NCI-H1417 treated with DMSO at 0.1 percent for 48 hours (cell line): ENCODE measurements at regions not wholly inside any gene's neighbourhood (a gene's known extent, or its start where the extent isn't known, plus 50 kb on each side); places are given as distances from the start of the nearest gene placed in this dataset.
"Not testable (repeated sequence)": the region's sequence is repeated elsewhere in the genome, so short reads cannot be mapped to it uniquely, and the experiment has no call there.

ENCODE experiments used
- DNase-seq: peaks from one replicate; lab custom pipeline; 2025; lab: John Stamatoyannopoulos, UW

DNA sequence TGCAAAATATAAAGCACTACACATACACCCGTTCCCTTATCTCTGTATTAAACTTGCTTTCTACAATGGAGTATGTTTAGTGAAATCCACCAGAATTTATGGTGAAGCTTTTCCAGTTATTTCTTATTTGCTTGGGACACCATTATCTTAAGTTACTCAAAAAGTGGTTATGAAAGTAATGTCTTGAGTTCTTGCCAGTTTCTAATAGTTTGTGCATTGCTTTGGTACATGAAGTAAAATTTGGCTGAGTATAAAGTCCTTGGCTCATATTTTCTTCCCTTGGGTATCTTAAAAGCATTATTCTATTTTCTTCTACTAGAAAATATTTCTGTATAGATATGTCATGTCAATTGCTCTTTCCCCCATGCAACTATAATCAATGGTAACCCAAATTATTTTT lies 85.2 kb downstream of the POLR1F start:
- DNase-seq = no peak

DNA sequence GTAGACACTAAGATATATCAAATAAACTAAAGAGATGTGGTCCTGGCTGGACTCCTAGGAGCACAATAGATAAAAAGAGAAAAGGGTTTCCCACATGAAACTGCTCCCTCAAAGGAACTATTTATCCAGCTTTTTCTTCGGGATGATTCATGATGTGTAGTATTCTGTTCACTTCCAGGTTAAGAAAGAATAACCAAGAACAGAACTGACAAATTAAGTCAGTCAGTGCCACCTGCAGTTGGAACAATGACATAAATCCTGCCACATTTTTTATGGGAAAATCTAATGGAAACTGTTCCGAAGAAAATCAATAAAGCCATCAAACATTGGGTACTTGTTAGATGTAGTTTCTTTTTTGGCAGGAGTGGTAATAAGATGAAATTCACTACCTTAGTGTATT lies 87.1 kb downstream of the POLR1F start:
- DNase-seq = no peak

DNA sequence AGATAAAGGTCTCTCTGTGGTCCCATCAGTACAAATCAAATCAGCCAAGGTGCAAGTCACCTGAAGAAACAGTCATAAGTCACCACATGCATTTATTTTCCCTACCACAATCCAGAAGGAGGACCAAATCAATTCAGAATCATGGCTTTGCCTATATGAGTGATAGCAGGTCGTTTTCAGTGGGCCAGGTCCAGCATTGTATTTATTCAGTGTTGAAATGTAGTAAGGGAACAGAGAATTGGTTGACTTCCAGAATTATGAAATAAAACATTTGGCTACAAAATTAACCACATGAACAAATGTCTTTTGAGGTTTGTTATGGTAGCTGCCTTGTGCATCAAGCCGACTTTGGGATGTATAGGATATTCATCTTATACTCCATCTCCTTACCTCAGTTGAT lies 88.4 kb downstream of the POLR1F start:
- no peak for DNase-seq

DNA sequence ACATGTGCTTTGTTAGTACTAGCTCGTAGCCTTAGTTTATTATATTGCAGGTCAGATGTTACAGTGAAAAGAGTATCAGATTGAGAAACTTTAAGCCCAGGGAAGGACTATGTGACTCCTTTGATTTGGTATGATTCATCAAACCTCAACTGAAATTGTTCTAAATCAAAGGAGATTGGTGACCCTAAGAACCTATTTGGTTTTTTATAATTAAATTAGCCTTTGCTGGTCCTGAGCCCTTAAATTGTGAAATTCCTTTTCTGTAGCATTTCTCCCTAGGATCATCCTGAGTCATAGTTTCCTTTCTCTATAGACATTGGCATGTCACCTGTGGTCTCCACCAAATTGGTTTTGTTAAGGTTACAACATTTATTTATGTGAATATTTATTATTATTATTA lies 89.7 kb downstream of the POLR1F start:
- no peak for DNase-seq

DNA sequence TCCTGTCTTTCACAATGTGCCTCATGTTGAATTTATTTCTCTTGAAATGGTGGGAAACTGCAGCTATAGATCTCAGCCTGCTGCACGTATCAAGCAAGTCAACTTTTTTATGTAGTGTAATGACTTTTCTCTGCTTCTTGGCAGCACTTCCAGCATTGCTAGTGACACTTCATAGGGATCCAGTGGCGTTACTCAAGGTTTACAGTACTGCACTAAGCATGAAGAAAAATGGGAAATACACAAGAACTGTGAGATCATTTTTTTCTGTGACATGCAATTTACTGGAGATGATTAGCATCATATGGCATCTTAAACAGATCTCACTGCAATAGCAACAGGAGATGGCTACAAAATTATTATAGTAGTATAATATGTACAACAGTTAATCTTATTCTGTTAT lies 90.9 kb downstream of the POLR1F start:
- DNase-seq = no peak

DNA sequence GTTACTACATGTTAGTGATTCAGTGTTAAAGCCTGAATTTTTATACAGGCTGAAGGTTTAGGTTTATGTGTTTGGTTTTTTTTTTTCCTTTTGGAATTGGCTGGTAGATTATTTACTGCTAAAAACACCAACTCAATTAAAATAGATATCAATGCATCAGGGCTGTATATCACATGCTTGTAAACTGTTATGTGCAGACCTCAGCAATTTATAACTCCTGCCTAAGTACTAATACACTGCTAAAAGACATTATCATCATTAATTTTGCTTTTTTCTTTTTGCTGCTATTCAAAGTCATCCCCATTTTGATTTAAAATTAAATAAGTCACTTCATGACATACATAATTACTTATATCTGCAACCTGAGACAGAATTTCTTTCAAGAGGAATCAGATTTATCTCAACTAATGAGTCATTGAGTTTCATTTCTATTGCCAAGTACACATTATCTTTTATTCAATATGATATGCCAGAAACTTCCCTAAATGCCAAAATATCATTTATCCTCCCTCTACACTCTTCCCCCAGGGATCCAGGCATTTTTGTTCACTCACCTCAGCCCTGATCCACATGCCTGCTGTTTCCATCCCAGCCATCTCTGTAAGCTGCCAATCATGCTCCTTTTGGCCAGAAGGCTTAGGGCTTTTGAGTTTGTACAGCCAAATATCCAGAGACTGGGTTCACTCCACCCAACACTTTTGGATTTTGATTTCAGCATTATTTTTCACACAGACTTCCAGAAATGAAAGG lies 98.5 kb downstream of the POLR1F start:
- DNase-seq = no peak

DNA sequence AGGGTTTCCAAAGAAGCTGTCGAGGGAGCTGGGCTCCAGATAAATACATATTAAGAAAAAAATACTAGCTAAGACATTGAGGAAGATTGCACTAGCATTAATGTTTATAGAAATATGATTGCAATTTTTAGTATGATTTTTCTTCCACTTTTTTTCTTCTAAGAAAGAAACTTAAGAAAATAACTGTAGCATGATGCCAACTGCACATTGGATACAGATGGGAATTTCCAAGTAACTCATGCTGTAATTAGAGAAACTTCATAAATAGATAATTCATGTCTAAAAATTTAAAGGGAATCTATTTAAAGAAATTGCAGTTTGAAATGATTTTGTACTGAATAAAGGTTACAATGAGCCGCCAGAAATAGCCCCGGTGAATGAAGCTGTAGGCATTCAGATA lies 119.4 kb downstream of the POLR1F start:
- DNase-seq = no peak

DNA sequence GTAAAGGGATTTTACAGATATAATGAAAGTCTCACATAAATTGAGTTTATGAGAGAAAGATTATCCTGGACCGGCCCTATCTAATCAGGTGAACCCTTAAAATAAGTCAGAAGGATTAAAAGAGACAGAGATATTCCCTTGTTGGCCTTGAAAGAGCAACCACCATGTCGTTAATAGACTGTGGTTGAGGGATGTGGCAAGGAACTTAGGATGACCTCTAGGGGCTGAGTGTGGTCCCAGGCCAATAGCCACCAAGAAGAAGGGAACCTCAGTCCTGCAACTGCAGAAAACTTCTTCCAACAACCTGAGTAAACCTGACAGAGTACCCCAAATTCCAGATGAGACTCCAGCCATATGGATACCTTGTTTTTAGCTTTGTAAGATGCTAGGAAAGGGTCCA lies 121.5 kb downstream of the POLR1F start:
- no peak for DNase-seq

DNA sequence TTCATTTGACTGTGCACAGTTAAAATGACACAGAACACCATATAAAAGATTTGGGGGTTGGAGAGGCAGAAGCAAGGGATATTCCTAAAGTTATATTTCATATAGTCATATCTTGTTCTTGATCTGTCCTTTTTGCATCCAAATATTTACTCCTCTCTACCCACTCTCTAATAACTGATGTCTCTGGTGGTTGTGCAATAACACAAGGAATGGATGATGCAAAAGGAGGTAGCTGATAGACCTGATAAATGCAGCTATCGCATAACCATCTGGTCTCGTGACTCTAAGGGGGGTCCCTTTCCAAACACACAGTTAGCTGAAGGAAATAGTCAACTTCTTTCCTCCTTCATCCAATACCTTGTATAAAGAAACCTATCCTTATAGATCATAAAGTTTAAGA lies 123.1 kb downstream of the POLR1F start:
- DNase-seq = no peak

DNA sequence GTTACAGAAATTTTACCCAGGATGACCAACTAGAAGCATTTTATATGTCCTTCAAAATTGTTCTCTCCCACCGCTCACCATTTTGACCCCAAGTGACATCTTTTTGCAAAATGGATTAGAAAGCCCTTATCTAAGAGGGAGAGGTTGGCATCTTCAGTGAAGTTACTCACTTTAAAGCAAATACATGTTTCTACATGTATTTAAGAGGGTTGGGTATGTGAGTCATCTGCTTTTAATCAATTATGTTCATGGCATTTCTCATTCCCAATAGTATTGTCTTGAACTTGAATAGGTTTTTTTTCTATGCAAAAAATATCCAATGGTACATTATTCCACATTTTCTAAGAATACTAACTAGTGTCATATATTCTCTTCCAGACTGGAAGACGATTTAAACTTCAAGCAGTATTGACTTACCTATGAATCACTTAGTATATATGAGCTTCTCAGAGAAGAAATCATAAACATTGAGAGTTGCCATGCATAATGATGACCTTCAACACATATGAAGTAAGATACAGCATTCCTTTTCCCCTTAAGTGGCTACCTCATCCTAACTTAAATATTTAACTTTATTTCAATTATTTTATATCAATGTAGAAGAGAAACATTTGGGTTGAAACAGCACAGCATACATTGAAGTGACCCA lies 132.8 kb downstream of the POLR1F start:
- no peak for DNase-seq

DNA sequence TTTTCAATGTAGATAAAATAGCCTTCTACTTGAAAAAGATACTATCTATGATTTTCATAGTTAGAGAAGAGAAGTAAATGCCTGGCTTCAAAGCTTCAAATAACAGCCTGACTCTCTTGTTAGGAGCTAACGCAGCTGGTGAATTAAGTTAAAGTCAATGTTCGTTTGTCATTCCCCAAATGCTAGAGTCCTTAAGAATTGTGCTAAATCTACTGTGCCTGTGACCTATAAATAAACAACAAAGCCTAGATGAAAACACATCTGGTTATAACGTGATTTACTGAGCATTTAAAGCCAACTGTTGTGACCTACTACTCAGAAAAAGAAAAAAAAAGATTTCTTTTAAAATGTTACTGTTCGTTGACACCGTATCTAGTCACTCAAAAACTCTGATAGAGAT lies 134.7 kb downstream of the POLR1F start:
- DNase-seq = no peak

DNA sequence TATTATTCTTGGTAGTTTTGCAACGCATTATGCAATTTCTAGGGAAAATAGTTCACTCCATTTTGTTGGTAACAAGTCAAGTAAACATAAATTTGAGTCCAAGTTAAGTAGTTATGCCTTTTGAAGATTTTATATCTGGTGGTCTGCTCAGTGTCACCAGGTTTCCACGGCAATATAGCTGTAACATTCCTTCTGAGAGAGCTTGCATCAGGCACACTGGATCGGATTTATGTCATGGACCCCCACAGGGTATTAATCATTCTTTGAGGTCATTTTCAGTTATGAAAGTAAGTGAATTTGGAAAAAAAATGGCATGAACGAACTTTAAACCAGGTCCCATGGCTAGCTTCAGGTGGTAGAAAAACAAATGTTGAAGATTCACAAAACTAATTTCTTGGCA lies 136.3 kb downstream of the POLR1F start:
- DNase-seq = no peak

DNA sequence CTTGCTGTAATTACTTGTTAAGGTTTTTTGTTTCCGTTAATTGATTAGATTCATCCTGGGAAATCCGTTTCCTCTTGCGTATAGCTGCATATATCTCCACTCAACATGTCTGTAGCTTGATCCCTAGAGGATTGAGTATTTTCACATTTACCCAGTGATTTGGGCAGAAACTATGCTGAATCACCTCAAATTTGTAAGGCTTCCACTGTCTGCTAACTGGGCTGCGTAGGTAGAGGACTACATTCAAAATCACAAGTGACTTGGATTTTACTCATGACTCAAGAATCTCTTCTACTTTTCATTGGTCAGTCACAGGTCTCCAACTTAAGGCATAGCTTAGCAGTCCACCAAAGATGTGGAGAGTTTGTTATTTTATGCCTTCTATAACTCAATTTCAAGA lies 141.8 kb downstream of the POLR1F start:
- no peak for DNase-seq

DNA sequence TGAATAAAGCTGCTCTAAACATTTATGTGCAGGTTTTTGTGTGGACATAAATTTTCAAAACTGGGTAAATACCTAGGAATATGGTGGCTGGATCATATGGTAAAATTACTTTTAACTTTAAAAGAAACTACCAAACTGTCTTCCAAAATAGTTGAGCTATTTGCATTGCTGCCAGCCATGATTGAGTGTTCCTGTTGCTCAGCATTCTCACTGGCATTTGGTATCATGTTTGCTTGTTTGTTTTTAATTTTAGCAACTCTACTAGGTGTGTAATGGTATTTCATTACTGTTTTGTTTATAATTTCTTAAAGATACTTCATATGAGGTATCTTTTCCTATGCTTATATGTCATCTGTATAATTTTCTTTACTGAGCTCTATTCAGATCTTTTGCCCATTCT lies 143.2 kb downstream of the POLR1F start:
- no peak for DNase-seq

DNA sequence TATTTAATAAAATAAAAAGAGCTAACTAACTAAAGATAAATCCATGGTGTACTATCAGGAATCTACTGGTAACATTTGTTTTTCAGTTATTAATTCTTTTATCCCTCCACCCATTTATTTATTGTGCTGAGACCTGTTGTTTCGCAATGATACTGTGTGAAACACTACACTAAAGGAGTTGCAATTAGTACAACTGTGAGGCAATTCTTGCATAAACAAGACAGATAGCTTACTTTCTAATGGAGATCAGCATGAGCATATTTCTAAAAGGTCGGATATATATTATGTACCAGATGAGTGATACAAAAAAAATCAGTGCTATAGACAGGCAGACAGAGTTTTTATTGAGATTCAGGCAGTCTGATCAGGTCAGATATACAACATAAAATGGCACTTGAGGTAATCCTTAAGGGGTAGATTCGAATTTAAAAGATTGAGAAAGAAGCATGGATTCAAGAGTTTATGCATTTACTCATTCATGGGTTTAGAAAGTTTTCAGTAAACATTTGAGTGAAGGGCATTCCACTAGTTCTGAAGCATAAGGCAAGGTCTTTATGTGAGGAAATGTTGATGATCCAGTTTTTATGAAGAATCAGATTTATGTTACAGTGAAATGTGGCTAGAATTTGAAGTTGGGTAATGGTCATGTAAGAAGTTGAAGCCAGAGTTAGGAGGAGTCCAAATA lies 147.6 kb downstream of the POLR1F start:
- no peak for DNase-seq

DNA sequence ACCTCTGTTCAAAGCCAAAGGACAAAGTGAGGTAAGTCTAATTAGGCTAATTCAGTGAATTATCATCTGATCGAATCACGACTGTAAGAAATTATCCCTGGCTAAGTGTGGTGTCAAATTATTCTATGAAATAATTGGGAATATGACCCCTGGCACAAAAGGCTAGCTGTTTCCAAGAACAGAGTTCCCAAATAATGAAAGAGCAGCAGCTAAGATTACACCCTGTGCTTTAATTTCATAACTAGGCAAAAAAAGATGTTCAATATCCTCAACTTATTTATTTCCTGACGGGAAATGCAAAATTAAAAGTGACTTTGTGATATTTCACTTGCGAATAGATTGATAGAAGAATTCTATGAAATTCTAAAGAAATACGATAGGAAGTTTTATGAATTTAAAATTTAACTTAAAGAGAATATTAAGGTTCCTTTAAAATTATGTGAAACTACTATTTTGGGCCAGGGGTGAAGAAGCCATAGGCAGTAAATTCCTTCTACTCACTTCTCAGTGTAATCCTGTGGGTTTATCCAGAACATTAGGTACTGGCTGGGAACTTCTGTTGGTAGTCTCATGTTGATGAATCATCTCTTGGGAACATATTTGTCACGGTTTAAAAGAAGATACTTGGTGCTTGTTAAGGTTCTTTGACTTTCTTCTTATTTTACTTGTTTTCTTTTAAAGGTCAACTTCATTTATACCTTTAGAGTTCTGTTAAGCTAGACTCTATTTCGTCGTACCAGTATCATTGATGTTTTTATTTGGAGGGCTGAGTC lies 148.5 kb downstream of the POLR1F start:
- no peak for DNase-seq

DNA sequence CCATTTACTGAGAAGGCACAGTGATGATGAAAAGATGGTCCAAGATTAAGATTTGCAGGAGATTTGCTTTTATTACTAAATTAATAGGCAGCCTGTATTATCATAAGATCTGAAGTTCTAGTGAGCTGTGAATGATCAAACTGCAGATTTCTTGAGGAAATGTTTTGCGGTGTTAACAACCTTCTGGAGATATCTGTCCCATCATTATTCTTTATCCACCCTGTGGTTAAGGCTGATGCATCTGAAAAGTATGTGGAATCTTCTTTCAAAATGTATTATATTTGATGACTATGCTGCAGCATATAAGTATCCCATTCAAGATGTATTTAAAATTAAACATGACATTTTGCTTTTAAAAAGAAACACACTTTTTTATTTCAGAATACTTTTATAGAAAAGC lies 150.3 kb downstream of the POLR1F start:
- no peak for DNase-seq

DNA sequence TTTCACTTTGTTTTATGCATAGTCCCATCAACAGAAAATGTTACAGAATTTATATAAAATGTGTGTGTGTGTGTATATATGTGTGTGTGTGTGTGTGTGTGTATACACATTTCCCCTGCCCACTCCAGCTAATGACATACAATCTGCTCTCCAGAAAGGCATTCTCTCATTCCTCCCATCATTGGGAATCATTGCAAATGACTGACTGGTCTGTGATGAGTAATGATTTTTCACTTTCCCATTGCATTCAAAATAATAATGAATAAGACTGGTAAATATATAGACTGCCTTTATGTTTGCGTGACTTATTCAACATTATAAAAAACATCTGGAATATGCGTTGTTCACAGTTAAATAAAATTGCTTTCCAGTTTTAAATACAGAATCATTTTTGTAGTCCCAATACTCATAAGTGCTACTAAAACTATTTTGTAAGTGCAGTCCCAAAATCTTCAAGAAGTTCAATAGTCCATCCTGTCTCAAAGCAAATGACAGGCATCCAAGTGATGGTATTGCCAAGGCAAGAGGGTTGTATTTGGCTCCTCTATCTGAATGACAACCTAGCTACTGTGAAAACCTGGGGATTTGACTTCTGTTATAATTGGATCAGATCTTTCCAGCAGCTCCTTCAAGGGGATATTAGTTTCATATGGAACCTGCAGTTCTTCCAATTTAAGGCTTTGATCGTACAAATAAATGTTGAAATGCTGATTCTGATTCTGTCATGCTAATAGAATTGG lies 150.9 kb downstream of the POLR1F start:
- DNase-seq = no peak

DNA sequence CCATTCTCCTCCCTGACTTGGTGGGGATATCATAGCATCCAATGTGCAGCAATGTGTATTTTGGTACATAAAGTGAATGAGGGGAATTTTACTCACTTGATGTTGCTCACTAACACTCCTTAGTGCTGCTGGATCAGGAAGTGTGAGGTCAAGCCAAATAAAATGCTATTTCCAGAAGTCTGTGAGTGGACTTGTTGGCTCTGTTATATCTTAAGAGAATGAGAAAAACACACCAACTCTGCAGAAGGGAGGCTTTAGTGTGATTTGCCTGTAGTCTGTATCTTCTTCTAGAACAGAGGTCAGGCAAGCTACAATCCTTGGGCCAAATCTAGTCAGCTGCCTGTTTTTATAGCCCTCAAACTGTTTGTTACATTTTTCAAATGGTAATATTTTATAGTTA lies 154.3 kb downstream of the POLR1F start:
- no peak for DNase-seq

DNA sequence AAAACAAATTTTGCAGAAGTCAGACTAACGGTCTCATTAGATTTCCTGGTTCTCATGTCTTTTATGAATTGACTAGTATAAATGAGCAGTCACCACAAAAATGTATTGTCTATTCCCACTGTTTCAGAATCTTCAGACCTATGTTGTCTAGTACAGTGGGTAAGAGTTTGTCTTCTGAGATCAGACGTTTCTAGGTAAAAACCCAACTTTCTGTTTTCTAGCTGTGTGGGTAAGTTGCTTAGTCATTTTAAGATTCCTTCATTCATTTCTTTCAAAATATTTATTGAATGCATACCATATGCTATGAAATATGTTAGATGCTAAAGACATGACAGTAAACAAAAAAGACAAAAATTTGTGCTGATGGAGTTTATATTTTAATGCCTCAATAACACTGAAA lies 156.3 kb downstream of the POLR1F start:
- no peak for DNase-seq

DNA sequence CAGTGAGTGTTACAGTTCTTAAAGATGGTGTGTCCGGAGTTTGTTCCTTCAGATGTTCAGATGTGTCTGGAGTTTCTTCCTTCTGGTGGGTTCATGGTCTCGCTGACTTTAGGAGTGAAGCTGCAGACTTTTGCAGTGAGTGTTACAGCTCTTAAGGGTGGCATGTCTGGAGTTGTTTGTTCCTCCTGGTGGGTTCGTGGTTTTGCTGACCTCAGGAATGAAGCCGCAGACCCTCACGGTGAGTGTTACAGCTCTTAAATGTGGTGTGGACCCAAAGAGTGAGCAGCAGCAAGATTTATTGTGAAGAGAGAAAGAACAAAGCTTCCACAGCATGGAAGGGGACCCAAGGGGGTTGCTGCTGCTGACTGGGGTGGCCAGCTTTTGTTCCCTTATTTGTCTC lies 159.6 kb downstream of the POLR1F start:
- not testable (repeated sequence) for DNase-seq

DNA sequence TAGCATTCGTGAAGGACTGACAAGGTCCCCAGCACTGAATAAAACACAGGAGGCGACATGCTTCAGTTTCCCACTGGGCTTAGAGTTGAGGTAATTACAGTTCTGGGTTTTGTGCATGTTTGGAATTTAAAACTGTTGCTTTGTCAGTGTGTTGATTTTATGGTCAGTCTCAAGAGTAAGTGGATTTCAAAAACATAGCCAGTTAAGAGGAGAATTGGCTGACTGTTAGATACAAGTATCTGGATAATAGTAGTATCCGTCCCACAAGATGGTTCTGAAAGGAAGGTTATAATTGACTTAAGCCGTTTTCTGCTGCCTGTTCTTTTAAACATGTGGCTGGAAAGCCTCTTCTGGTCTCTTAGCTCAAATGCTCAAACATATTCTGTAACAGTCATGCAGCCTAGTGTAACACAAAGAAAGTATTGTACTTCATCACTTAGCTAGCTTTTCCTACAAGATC lies 170.9 kb downstream of the POLR1F start:
- DNase-seq = no peak
